PC-3 (cell line): ENCODE measurements at regions not wholly inside any gene's neighbourhood (a gene's known extent, or its start where the extent isn't known, plus 50 kb on each side); places are given as distances from the start of the nearest gene placed in this dataset.

ENCODE experiments used
- ATAC-seq: fragments of 200-7000 bp; cut with Tn5 transposase; 2 replicates; pipeline ENCODE4 v1.9.1; 2020; ENCODE audit warnings: mild to moderate bottlenecking, moderate library complexity
- BruUV-seq: library from RNA; stranded (reverse); fragments of 400-500 nt; replicated peaks from 2 replicates; lab custom pipeline; 2021; lab: Mats Ljungman, UMichigan
- CTCF ChIA-PET: fragments of 300-600 bp; sonication (Branson Sonifier 250); formaldehyde crosslinking; loops from one replicate; lab custom pipeline; 2022; ENCODE audit warnings: antibody characterized with exemption; lab: Charles Lee
- POLR2A ChIA-PET: fragments of 300-600 bp; sonication (Branson Sonifier 250); formaldehyde crosslinking; loops from one replicate; lab custom pipeline; 2022; ENCODE audit warnings: antibody characterized with exemption; ENCODE audit not compliant: unreplicated experiment; lab: Charles Lee
- DNase-seq: peaks from one replicate; pipeline ENCODE4 v3.0.0-alpha.2; 2015
- H2AFZ ChIP-seq: fragments of 300-600 bp; sonication (generic); 2 replicates; pipeline ENCODE4 v1.6.0; 2016; ENCODE audit warnings: antibody characterized with exemption, low read length
- H3F3A ChIP-seq: fragments of 300-600 bp; sonication (generic); one replicate; pipeline ENCODE4 v1.6.0; 2017; ENCODE audit warnings: antibody characterized with exemption, low read length, control low read depth, mild to moderate bottlenecking; ENCODE audit not compliant: unreplicated experiment
- H3K27ac ChIP-seq: fragments of 300-600 bp; sonication (generic); 2 replicates; pipeline ENCODE4 v1.5.1; 2016; ENCODE audit warnings: mild to moderate bottlenecking, low read length
- H3K27me3 ChIP-seq: fragments of 300-600 bp; sonication (generic); 2 replicates; pipeline ENCODE4 v1.6.1; 2016; ENCODE audit warnings: low read length, mixed read lengths
- H3K36me3 ChIP-seq: fragments of 300-600 bp; sonication (generic); 2 replicates; pipeline ENCODE4 v1.6.1; 2016; ENCODE audit warnings: low read depth, mixed run types, low read length, mixed read lengths
- H3K4me1 ChIP-seq: fragments of 300-600 bp; sonication (generic); 2 replicates; pipeline ENCODE4 v1.5.1; 2016; ENCODE audit warnings: low read length; ENCODE audit not compliant: insufficient read depth
- H3K4me2 ChIP-seq: fragments of 300-600 bp; sonication (generic); 2 replicates; pipeline ENCODE4 v1.6.0; 2016; ENCODE audit warnings: low read length
- H3K4me3 ChIP-seq: fragments of 300-600 bp; sonication (generic); 2 replicates; pipeline ENCODE4 v1.5.1; 2016; ENCODE audit warnings: mild to moderate bottlenecking, low read length, mixed read lengths
- H3K79me2 ChIP-seq: fragments of 300-600 bp; sonication (generic); 2 replicates; pipeline ENCODE4 v1.6.1; 2017; ENCODE audit warnings: low read length, mixed read lengths
- H3K9ac ChIP-seq: fragments of 300-600 bp; sonication (generic); 2 replicates; pipeline ENCODE4 v1.6.0; 2016; ENCODE audit warnings: mild to moderate bottlenecking, low read length
- H3K9me2 ChIP-seq: fragments of 300-600 bp; sonication (generic); replicated peaks from 2 replicates; pipeline ENCODE4 v1.6.1; 2016; ENCODE audit warnings: mixed run types, low read length, mixed read lengths
- H3K9me3 ChIP-seq: fragments of 300-600 bp; sonication (generic); 2 replicates; pipeline ENCODE4 v1.6.1; 2016; ENCODE audit warnings: low read length, mixed read lengths
- H4K20me1 ChIP-seq: fragments of 300-600 bp; sonication (generic); 2 replicates; pipeline ENCODE4 v1.6.1; 2016; ENCODE audit warnings: low read length, mixed read lengths
- EZH2 ChIP-seq: fragments of 300-600 bp; sonication (generic); IDR thresholded peaks from one replicate; pipeline ENCODE4 v1.6.1; 2017; ENCODE audit warnings: antibody characterized with exemption, mild to moderate bottlenecking, low read length; ENCODE audit not compliant: unreplicated experiment
- EZH2phosphoT487 ChIP-seq: fragments of 300-600 bp; sonication (generic); IDR thresholded peaks from 2 replicates; pipeline ENCODE4 v1.6.1; 2018; ENCODE audit warnings: mild to moderate bottlenecking, antibody characterized with exemption, low read length, borderline replicate concordance
- intact Hi-C: fragments of 100-400 bp; cut with micrococcal nuclease; formaldehyde crosslinking; loops from 2 replicates; pipeline ENCODE4 v1.9.0; 2023
- TF ChIP-seq, protein P1 (sequence below): fragments of 300-600 bp; sonication (generic); conservative IDR thresholded peaks from 2 replicates; pipeline ENCODE4 v1.5.1; 2017; ENCODE audit warnings: antibody characterized with exemption, low read depth, mild to moderate bottlenecking, low read length

- DNase-seq (no peak), ATAC-seq (no peak)
- peaks cover 10% of the 10 kb centered on the region for H3K9me3 ChIP-seq
- intact Hi-C loops = loop anchor here (2.0 kb wide), 1 partner anchor 64 kb away; no protein-coding TSS in a partner anchor
- no peak overlapping the region for H3K4me2 ChIP-seq
- no TSS peak for BruUV-seq
- H3K9ac ChIP-seq = no peak overlapping the region
- H3K4me3 ChIP-seq = no peak overlapping the region; the same call in 1 of the 2 replicates
- H3K27ac ChIP-seq = peak overlapping the region; percentile 81
- H3K27me3 ChIP-seq = no peaks in the 10 kb centered on the region
- peaks cover 23% of the 10 kb centered on the region for H3K4me1 ChIP-seq
- POLR2A ChIA-PET = no interaction called here
- no peaks in the 10 kb centered on the region for H3K79me2 ChIP-seq
- CTCF ChIA-PET = no interaction called here
- peaks cover 12% of the 10 kb centered on the region for H3F3A ChIP-seq
- H2AFZ ChIP-seq = no peak overlapping the region
- H3K36me3 ChIP-seq = peaks cover 4% of the 10 kb centered on the region; the same call in 1 of the 2 replicates
- H4K20me1 ChIP-seq = no peaks in the 10 kb centered on the region
- no peak for TF ChIP-seq EZH2phosphoT487
- TF ChIP-seq, protein P1, sequence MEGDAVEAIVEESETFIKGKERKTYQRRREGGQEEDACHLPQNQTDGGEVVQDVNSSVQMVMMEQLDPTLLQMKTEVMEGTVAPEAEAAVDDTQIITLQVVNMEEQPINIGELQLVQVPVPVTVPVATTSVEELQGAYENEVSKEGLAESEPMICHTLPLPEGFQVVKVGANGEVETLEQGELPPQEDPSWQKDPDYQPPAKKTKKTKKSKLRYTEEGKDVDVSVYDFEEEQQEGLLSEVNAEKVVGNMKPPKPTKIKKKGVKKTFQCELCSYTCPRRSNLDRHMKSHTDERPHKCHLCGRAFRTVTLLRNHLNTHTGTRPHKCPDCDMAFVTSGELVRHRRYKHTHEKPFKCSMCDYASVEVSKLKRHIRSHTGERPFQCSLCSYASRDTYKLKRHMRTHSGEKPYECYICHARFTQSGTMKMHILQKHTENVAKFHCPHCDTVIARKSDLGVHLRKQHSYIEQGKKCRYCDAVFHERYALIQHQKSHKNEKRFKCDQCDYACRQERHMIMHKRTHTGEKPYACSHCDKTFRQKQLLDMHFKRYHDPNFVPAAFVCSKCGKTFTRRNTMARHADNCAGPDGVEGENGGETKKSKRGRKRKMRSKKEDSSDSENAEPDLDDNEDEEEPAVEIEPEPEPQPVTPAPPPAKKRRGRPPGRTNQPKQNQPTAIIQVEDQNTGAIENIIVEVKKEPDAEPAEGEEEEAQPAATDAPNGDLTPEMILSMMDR = no peak
- no peak for TF ChIP-seq EZH2
- H3K9me2 ChIP-seq = 0 out of 2 replicates have a peak, but pooled peaks cover 4% of the 10 kb centered on the region
Measured at GRCh38 chr5:148938522-148938882, 112.1 kb downstream of the ADRB2 start.

GRCh38 chr5:148939676-148940075, 113.3 kb downstream of the ADRB2 start:
- CTCF ChIA-PET = interaction anchor here (0.6 to 1.7 kb wide), 6 partner anchors 18 to 274 kb away, joined by 3 to 7 read pairs (median 6); no protein-coding TSS in a partner anchor
- ATAC-seq (peak; percentile 90), DNase-seq (peak; percentile 100)
- Histone ChIP-seq H2AFZ (no peak overlapping the region), H3K4me2 (peak overlapping the region; percentile 38), H3K4me1 (peaks cover 23% of the 10 kb centered on the region), H3K27me3 (no peaks in the 10 kb centered on the region), H3K9me2 (0 out of 2 replicates have a peak, but pooled peaks cover 4% of the 10 kb centered on the region), H3K36me3 (peaks cover 4% of the 10 kb centered on the region; the same call in 1 of the 2 replicates), H3F3A (peaks cover 12% of the 10 kb centered on the region), H3K27ac (peak overlapping the region; percentile 81), H3K79me2 (no peaks in the 10 kb centered on the region), H3K4me3 (no peak overlapping the region), H4K20me1 (no peaks in the 10 kb centered on the region), H3K9ac (peak overlapping the region; percentile 20; the same call in 1 of the 2 replicates), H3K9me3 (peaks cover 10% of the 10 kb centered on the region)
- intact Hi-C loops = loop anchor here (1.0 to 2.0 kb wide), 7 partner anchors 22 to 123 kb away; partner anchors contain the start of gene ADRB2
- POLR2A ChIA-PET = interaction anchor here (0.6 kb wide), 1 partner anchor 794 kb away, joined by 5 read pairs; no protein-coding TSS in a partner anchor
- no TSS peak for BruUV-seq
- TF ChIP-seq EZH2phosphoT487 = peak; percentile 77
- TF ChIP-seq, protein P1 = no peak

DNA sequence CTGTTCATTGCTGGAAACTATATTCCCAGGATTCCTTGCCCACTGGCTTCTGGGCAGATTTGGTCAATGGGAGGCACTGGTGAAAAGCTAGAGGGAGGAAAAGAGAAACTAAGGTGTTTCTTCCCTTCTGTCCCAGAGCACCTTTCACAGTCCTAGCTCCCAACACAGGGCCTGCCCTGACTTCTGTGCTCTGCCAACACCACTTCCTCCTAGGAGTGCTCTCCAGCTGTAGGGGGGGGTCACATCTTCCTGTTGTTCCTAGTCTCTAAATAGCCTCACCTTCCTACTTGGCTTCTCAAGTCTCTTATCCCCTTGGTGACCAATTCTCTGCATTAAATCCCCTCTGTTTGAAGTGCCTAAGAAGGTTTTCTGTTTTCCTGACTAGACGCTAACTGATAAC, 115.4 kb downstream of the ADRB2 start:
- ATAC-seq = no peak
- Histone ChIP-seq H3K4me1 (peaks cover 22% of the 10 kb centered on the region), H3K27me3 (no peaks in the 10 kb centered on the region), H3F3A (peaks cover 12% of the 10 kb centered on the region), H3K79me2 (no peaks in the 10 kb centered on the region), H2AFZ (no peak overlapping the region), H3K9ac (no peak overlapping the region), H3K9me2 (0 out of 2 replicates have a peak, but pooled peaks cover 4% of the 10 kb centered on the region), H3K4me2 (no peak overlapping the region), H3K4me3 (no peak overlapping the region), H3K36me3 (peaks cover 4% of the 10 kb centered on the region; the same call in 1 of the 2 replicates), H3K27ac (no peak overlapping the region), H4K20me1 (no peaks in the 10 kb centered on the region), H3K9me3 (peaks cover 10% of the 10 kb centered on the region)
- CTCF ChIA-PET = interaction anchor here (0.7 kb wide), 1 partner anchor 10 kb away, joined by 3 read pairs; no protein-coding TSS in a partner anchor
- POLR2A ChIA-PET = no interaction called here
- TF ChIP-seq EZH2 (no peak), EZH2phosphoT487 (no peak)
- TF ChIP-seq, protein P1 = no peak
- BruUV-seq = no TSS peak
- no peak for DNase-seq
- intact Hi-C loops = no loop called here
